NCI-H1436 treated with DMSO at 0.1 percent for 48 hours (cell line): ENCODE measurements at regions not wholly inside any gene's neighbourhood (a gene's known extent, or its start where the extent isn't known, plus 50 kb on each side); places are given as distances from the start of the nearest gene placed in this dataset.

Source experiments
- DNase-seq: peaks from one replicate; lab custom pipeline; 2025; lab: John Stamatoyannopoulos, UW

- DNase-seq, result no peak
These were observed 229.2 kb downstream of the PTTG2 start for GRCh38 chr4:38189445-38189844.

DNA sequence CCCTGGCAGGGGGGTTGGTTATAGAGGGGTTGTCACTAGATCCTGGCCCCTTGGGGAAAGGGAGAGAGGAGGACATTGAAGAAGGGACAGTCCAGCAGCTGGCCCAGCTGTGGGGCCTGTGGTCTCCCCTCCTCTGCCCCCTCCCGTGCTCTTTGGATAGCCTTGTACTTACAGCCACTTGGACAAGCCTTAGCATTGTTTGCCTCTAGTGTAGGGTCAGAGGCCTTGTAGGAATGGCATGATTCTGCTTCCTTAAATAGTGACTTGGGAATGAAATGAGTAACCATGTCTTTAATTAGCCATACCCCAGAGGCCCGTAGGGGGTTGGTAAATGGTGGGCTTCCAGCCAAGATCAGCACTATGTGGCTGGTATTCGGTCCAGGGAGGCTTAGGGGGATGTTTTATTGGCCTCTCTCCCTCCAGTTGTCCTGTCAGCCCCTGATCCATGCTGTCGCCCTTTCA lies 230.6 kb downstream of the PTTG2 start:
- no peak for DNase-seq

GRCh38 chr4:38192516-38192915 lies 232.3 kb downstream of the PTTG2 start:
- DNase-seq, result no peak

DNA sequence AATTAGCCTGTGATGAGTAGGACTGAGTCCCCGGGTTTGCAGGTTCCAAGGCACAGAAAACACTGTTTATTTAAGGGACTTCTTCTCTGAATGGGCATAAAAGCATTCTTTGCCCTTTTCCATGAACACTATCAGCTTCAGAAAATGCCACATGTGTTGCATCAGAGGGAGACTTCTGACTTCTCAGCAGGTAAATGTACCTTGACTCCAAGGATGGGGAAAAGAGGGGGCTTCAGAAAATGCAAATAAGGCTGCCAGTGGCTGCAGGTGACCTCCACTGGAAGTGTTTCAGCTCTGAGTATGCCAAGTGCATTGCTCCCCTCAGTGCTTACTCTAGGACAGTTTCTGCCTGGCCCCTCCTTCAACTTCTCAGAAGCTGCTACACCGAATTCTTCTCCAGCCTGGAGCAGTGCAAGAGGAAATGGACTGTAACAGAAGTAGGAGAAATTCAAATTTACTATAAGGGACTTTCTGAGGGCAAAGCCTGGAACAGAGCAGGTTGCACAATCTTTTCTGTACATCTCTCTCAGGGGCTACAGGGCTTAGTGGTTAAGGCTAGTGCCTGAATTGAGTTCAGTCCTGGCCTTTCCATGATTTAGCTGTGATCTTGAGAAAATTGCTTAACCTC lies 233.2 kb downstream of the PTTG2 start:
- no peak for DNase-seq

- DNase-seq, result no peak
These were observed 233.9 kb downstream of the PTTG2 start for GRCh38 chr4:38194047-38194602.

- no peak for DNase-seq
These were observed 235.3 kb downstream of the PTTG2 start for GRCh38 chr4:38195486-38195885.

DNA sequence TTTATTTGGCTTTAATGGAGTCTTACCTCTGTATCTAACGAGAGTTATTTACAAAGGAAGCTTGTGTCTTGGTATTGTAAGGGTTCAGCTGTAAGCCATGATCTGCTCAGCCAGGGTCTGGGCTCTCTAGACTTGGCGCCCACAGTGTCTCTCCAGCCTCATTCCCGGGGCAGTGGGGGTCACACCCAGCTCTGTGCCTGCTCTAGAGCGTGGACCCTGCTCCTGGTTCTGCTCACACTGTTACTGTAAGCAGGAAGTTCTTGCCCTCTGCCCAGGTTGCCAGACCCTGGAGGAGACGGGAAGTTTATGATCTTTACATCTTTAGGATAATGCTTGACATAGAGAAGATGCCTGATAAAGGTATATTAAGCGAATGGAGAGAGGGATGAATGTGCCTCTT lies 235.7 kb downstream of the PTTG2 start:
- DNase-seq, result no peak

DNA sequence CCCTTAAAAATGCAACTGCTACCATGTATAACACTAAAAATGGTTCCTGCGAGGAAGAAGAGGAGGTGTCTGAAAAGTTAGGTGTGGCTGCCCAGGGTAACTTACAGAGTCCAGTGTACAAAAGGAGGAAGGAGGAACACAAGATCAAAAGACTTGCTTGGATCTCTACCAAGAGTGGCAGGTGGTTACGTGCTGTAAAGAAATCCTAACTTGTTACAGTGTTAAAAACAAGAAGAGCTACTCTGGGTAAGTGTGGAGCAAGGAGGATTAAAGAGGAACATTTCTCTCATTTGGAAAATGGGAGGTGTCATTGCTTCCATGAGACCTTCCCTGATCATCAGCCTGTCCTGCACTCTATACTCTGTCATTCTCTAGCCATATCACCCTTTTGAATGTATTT lies 242.0 kb downstream of the PTTG2 start:
- no peak for DNase-seq

DNA sequence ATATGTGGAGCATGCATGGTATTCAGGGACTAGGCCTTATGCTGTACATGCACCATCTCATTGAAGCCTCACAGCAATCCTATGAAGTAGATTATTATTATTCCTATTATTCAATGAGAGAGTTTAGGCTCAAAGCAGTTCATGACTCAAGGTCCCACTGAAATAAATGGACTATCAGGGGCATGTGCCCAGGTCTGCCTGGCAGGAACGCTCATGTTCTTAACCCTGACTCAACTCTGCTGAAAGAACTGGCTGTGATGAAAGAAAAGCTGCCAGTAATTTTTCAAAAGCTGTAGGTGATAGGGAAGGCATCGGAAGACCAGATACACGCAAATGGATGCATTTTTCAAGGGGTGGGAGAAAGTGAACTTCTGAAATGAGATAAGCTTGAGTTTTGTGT lies 243.4 kb downstream of the PTTG2 start:
- DNase-seq, result no peak

DNA sequence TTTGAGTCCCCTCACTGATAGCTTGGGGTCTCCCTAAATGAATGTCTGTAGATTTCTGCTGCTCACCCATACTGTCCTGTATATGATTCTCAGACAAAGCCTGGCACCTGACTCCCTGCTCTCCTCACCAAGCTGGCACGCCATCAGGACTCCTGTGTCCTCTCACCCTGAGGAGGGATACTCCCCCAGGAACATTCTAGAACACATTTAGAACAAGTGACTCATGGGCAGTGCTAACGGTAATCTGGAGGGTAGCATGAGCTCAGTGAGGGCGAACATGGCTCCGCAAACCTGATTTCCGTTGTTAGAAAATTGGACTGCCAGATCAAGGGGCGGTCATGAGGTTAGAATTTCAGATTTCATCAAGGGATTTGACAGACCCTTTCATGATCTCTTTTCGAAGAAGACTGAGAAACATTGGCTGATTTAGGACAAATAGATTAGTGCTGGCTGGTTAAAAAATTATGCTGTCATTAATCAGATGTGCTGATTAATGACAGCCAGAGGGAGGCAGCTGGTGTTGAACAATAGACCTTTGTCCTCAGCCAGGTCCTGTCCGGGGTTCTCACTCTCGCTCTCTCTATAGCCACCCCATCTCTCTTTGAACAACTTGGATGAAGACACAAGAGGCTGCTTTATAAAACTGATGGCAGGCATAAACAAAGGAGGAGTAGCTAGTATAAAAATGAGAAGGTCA lies 244.3 kb downstream of the PTTG2 start:
- no peak for DNase-seq

DNA sequence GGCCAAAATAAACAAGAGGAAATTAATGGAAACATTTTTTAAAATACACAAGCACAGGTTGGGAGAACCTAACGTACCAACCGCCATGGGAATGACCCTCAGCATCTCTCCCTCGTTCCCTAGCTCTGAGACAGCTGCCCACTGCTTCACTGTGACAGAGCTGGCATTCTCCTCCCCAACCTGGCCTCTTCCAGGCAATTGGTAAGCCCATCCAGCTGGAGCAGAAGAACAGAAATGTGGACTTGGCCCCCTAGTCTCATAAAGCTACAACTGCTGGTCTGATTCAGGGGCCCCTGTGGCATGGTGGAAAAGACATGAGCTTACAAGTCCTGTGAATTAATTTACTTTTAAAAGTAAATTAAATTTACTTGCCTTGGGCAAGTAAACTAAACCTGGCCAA lies 245.1 kb downstream of the PTTG2 start:
- no peak for DNase-seq

- DNase-seq, result no peak
These were observed 246.9 kb downstream of the PTTG2 start for GRCh38 chr4:38207110-38207457.

- DNase-seq, result no peak
These were observed 249.5 kb downstream of the PTTG2 start for GRCh38 chr4:38209654-38210053.

DNA sequence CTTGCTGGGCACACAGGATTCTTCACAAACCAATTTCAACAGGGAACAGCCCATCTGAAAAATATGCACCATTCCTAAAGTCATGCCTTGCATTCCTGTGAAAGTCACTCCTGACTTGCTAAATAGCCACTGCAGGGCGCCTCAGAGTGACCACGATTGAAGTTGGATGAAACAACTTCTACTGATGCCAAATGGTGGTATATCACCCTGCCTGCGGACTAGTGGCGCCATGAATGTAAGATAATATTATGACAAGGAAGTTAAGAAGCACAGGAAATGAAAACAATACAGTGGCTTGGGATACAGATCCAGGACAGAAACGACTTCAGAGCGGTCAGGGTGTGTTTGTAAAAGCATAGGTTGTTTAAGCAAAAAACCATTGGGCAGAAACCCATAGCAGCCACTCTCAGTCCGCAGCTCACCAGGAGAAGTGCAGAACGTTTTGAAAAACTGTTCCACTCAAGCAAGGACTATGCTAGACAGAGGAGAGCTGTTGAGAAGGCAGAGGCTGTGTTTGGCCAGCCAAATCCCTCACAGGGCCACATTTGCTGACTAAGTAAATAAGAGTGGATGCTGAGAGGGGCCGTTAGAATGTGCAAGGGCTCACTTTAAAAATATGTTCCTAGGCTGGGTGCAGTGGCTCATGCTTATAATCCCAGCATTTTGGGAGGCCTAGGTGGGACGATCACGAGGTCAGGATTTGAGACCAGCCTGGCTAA lies 250.4 kb downstream of the PTTG2 start:
- DNase-seq, result no peak

GRCh38 chr4:38211885-38212284 lies 251.7 kb downstream of the PTTG2 start:
- no peak for DNase-seq

GRCh38 chr4:38213083-38213805 lies 253.0 kb downstream of the PTTG2 start:
- no peak for DNase-seq

- DNase-seq, result no peak
These were observed 262.7 kb downstream of the PTTG2 start for GRCh38 chr4:38222892-38223291.

DNA sequence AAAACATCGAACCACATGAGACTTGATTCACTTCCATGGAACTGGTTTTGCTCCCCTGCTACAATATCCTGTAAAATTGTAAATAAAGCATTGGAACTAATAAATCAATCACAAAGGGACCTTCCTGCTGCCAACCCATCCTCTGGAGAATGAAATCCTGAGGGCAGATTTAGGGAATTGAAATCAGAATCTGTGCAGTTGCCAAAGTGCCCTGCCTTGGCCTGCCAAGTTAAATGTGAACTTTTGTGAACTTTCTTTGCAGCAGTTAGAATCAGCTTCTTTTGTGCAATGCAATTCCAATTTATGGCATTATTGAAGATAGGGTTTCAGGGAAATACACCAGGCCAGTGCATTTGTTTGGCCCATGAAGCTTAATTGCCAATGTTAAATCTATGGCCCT lies 263.1 kb downstream of the PTTG2 start:
- DNase-seq, result no peak

- no peak for DNase-seq
These were observed 263.6 kb downstream of the PTTG2 start for GRCh38 chr4:38223782-38224236.

DNA sequence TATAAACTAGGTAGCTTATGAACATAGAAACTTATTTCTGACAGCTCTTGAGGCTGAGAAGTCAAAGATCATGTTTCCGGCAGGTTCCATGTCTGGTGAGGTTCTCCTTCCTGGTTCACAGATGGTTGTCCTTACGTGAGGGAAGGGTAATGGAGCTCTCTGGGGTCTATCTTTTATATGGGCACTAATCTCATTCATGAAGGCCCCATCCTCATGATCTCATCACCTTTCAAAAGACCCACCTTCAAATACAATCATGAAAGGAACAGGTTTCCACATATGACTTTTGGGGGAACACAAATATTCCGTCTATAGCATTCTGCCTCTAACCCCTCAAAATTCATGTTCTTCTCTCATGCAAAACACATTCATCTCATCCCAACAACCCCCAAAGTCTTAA lies 264.7 kb downstream of the PTTG2 start:
- DNase-seq, result no peak

- no peak for DNase-seq
These were observed 266.0 kb downstream of the PTTG2 start for GRCh38 chr4:38226170-38226569.

DNA sequence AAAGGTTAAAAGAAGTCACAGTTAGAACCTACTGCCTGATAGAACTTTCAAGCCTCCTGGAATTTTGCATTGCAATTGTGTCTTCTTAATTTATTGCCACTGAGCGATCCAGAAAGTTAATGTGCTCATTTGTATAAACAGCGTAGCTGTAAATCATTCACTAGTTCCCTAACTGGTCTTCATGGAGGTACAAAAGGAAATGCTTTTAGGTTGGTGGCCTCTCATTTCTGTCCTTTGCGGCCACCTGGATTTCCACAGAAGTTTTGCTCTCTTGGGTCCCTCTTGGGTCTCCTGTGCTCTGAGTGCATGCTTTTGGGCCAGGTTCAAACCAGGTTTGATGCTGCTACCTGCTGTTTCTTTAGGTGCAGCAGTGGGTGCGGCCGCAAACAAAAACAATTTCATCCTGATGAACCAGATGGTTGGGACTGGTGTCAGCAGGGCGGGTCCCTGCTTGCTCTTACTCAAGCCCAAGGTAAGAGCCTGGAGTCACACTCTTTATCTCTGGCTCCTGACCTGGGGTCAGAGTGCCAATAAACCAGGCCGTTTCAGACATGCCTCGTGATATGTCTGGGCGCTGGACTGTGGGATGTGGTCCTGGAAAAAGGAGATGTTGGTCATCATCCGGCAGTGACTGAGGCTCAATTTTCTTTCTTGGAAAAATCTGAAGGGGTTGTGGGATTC lies 270.1 kb downstream of the PTTG2 start:
- DNase-seq, result no peak
